ENCODE measurements at regions not wholly inside any gene's neighbourhood (a gene's known extent, or its start where the extent isn't known, plus 50 kb on each side); places are given as distances from the start of the nearest gene placed in this dataset.
"Not testable (repeated sequence)": the region's sequence is repeated elsewhere in the genome, so short reads cannot be mapped to it uniquely, and the experiment has no call there.

DNA sequence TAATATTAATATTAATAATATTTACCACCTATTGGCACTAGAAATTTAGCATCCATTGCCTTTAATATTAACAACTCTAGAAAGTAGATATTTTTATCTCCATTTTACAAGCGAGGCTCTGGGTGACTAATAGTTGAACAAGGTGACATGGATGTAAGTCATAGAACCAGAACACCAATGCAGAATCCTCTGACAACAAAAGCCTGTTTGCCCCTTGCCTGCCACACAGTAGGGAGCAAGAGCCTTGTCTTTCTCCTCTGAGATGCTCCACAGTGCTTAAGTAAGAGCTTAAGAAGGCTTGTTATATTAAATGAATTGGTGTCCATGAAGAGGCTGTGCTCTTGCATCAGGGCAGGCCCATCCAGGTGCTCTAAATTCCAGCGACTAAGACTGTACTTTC lies 51.2 kb upstream of the LBX1 start:
- DNase-seq (ENCODE audit: low read depth in 2 of 3, low spot score in 2 of 3) = no peak

DNA sequence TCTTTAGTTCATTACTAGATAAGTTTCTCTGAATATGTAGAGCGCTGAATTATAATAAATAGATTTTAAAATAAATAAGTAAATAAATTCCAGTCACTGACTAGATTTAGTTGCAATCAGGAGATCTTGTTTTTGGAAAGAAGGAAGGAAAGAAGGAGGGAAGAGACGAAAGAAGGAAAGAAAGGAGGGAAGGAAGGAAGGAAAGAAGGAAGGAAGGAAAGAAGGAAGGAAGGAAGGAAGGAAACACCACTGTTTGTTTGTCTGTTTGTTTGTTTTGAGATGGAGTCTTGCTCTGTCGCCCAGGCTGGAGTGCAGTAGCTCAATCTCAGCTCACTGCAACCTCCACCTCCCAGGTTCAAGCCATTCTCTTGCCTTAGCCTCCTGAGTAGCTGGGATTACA lies 51.7 kb upstream of the LBX1 start:
- not testable (repeated sequence) for DNase-seq (ENCODE audit: low read depth in 2 of 3, low spot score in 2 of 3)

DNA sequence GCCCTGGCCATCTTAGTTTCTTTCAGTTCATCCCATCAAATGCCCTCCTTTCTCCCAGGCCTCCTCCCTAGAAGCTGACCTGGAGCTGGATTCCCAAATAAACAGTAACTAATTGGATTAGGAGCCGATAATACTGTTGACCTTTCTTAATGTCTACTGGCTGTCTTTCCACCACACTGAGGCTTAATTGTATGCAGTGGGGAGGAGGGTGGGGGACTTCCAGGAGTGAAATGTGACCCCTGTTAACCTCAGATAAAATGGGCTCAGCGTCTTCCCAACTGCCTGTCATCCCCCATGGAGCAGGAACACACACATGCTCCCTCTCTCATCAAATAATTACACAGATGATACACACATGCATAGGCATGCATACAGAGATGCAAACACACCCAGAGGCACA lies 53.7 kb upstream of the LBX1 start:
- DNase-seq (ENCODE audit: low read depth in 2 of 3, low spot score in 2 of 3) = no peak

DNA sequence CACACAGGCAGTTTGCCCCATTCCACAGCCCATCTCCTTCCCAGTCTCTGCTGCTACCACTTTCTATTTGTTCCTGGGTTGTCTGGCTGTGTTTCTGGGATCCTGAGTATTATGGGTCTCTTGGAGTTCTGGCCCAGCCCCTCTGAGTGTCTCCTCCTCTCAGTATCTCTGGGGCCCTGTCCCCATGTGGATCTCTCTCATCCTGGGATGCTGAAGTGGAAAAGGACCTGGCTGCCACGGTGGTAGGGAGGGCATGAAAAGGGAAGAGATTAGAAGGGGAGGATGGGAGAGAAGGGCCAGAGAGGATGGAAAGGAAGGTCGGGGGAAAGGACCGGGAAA lies 54.5 kb upstream of the LBX1 start:
- DNase-seq (ENCODE audit: low read depth in 2 of 3, low spot score in 2 of 3) = no peak

DNA sequence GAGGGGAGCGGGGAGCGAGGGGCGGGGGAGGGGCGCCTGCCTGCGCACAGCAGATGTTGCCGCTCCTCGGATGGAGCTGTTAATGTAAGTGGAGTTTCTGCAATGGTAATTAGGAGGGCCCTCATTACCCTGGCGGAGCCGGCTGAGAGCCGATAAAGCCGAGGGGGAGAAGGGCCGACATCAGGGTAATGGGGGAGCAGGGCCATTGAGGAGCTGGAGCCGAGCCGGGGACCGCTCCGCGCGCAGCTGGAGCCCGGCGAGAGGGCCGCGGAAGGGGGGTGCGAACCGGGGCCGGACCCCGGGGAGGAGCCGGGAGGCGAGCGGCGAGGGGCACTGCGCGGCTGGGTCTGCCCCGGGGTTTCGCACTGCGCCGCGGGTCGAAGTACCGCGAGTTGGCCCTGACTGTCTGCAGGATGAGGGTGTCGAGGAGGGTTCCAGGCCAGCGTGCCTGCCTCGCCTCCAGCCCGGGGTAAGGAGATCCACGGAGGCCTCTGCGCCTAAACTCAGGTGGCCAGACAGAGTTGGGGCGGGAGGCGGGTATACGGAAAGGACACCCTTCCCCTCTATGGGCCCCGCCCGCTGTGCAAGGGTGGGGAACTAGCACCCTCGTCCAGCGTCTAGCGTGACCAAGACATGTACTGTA lies 55.0 kb upstream of the LBX1 start:
- DNase-seq (ENCODE audit: low read depth in 2 of 3, low spot score in 2 of 3) = no peak

DNA sequence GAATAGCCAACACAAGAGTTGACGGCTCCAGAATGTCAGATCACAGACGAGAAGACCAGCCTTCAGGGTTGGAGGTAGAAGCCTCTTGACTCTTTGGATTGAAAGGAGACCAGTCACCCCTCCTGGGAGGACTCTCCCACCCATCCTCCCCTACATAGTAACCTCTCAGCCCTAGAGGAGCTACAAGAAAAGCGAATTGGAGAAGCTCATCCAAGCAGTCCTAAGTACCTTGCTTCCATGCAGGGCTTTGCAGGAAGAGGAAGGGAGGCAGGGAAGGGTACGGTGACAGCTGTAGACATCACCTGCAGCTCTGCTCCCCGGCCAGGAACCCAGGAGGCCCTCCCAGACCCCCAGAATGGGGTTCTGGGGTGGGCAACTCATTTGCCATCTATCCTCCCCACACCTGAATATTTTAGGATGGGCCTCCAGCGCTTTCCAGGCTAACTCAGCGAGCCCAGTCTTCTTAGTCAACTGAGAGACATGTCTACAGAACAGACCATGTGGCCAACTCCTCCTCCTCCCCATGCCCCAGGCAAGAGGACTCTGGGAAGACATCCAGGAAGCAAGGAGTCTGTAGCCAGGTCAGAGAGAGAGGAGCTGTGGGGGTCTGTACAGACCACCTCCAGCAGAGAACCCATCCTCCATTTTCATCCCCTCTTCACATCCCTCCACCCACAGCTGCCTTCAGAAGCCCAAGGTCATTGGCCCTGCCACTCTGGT lies 55.6 kb upstream of the LBX1 start:
- no peak for DNase-seq (ENCODE audit: low read depth in 2 of 3, low spot score in 2 of 3)

DNA sequence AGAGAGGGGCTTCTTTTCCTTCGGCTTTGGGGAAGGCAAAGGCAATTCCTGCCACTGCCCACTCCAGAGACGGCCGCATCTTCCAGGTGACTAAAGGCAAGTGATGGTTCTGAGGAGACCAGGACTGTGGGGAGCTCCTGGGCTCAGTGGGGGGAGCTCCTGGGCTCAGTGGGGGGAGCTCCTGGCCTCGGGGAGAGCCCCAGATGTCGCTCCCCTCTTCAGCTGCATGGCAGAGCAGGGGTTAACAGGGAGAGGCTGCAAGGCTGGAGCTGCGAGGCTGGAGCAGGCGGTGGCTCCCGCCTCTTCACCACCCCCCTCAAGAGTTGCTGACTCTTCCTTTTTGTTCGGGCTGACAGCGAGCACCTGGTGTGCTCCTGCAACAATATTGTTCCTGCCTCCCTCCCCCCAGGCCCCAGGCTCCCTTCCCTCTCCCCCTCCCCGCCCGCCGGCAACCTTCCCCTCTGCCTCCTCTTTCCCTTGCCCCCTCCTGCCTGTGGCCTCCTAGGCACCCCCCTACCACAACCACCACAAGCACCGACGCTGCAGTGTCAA lies 56.3 kb upstream of the LBX1 start:
- DNase-seq (ENCODE audit: low read depth in 2 of 3, low spot score in 2 of 3) = no peak

DNA sequence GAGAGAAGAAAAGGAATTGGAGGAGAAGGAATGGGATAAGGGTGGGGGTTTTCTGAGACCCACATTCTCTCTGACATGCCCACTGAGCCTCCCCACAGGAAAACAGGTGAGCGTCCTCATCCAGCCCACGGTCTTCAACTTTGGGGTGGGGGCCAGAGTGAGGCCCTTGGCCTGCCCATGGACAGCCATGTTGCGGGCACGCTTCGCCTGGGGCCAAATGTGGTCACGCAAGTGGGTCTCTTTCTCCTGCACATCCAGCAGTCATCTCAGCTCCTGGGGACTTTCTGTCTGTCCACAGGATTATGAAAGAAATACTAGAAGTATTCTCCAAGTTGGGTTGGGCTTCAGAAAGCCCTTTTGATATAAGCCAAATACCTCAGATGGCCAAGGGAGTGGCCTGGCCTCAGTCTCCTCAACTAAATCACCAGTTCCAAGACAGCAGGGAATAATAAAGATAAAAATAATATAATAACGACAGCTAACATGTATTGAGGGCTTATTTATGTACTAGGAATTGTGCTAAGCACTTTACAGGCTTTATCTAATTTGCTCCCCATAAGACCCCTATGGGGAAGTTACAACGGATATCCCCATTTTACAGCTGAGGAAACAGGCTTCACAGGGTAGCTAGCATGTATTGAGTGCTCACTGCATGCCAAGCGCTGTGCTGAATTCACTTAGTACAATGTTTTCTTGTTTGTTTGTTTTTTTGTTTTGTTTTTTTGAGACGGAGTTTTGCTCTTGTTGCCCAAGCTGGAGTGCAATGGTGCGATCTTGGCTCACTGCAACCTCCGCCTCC lies 57.2 kb upstream of the LBX1 start:
- no peak for DNase-seq (ENCODE audit: low read depth in 2 of 3, low spot score in 2 of 3)

DNA sequence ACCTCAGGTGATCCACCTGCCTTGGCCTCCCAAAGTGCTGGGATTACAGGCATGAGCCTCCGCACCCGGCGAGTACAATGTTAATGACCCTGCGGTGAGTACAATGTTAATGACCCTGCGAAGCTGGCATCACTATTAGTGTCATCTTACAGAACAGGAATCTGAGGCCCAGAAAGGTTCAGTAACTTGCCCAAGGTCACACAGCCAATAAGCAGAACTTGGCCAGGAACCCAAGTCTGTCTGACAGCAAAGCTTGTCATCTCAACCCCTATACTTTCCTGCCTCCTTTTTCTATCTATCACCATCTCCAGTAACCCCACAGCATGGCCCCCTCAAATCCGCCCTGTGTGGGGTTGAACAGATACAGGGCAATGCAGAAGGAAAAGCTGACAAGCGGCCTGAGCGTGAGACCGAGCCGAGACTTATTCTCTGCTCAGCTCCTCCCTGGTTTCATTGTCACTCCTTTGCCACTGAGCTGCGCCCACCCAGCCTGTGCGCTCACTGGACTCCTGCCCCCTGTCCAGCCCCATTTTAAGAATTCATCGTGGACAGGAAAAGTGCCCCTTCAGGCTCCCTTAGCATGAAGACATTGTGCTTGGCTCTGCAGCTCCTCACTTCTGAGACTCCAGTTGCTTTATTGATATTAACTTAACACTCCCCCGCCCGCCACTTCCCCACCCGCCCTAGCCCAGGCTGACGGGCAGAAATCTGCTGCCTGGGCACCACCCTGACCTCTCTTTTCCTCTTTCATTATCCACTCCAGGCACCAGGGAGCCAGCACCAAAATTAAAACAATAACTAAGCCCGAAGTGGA lies 58.1 kb upstream of the LBX1 start:
- DNase-seq (ENCODE audit: low read depth in 2 of 3, low spot score in 2 of 3) = no peak

DNA sequence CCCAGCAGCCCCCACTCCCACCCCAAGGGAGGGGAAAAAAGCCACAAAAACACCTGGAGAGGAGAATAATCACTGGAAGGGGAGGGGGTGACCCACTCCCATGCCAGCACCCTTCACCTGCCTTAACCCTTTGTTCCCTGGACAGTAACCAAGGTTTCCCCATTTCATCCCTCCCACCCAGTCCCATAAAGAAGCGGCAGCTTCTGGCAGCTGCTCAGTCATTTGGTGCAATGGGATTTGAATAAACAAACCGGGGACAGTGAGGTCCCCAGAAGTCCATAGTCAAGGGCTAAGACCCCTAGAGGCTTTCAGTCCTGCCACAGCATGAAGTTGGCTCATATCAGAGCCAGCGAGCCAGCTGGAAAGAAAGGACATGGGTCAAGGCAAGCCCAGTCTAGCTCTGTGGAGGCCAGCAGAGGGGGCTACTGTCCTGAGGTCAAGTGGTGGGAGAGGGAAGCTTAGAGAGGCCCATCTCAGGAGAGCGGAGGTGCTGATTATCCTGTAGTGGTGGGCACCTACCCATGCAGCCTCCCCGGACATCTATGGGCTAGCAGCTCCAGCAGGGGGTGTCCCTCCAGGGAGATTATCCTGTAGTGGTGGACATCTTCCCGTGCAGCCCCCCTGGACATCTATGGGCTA lies 58.9 kb upstream of the LBX1 start:
- no peak for DNase-seq (ENCODE audit: low read depth in 2 of 3, low spot score in 2 of 3)

DNA sequence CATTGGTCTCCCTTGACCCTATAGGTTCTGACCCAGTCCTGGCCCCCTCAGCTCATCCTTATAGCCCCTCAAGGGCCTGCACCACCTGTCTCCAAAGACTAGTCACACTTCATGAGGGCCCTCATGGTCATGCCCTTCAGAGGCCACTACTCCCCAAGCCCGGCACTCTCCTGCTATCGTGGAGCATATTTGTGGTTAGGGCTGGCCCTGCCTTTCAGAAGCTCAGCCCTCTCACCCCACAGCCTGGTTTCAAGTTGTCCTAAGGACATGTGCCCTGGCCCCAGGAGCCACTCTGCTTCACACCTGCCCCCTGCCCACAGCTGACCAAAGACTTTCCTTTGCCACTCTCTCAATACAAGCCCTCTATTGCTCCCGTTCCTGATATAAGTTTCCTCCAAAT lies 60.3 kb upstream of the LBX1 start:
- DNase-seq (ENCODE audit: low read depth in 2 of 3, low spot score in 2 of 3) = no peak

DNA sequence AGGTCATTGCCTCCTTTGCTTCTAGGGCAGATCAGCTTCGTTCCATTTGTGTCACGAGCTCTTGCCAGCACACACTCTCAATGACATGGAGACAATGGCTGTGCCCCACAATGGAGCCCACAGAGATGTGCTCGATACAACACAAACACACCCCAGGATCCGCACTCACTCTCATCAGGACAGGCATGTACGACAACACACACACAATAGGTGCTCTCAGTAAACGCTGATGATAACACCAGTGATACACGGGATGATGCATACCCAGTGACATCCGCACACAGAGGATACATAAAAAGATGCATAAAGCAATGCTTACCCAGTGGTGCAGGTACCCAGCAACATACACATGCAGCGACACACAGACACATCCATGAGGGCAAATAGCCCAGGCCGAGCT lies 61.2 kb upstream of the LBX1 start:
- DNase-seq (ENCODE audit: low read depth in 2 of 3, low spot score in 2 of 3) = no peak

DNA sequence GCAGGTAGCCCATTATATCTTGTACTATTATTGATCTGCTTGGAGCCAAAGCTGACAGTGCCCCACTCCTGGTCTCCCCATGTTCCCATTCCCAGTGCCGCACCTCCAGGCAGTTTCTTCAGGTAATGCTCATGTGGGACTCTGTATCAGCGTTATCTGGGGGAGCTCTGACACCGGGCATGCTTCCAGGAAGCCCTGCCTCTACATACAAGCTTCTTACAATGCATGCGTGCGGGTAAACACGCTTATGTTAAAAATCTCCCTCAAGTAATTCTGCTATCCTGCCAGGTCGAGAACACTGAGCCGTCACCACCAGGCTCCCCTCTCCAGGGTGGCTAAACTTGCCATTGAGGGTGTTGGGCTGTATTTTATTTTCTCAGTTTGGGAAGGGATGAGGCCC lies 61.6 kb upstream of the LBX1 start:
- DNase-seq (ENCODE audit: low read depth in 2 of 3, low spot score in 2 of 3) = no peak

DNA sequence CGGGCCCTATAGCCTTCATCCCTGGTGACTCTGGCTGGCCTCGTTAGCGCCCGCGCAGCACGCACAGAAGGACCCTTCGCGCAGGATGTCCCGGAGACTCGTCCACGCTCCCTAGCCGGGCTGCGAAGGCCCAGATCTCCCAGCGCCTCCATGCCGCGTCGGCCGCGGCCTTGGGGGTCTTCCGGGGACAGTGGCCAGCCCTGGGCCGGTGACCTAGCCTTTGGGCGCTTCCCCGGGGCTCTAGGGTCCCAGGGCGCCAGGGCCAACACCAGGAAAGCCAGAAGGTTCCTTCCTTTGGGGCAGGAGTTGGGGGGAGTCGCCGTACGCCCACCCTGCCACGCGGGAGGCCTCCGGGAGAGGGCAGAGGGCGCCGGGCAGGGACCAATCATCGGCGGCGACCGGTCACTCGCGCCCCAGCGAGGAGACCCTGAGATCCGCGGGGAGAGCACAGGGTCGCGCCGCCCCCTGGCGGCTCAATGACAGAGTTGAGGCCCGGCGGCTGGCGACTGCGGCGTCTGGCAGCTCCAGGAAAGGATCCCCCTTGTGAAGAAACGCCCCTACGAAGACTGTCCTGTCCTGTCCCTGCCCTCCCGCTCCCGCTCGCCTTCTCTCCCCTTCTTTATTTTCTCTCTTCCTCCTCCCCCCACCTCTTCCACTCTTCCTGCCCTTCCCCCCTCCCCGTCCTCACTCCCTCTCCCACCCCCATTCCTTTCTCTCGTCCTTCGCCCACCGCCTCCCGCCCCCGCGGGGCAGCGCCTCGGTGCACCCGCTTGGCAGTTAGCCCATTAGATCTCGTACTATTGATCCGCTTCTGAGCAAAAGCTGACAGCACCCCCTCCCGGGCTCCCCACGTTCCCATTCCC lies 62.3 kb upstream of the LBX1 start:
- DNase-seq (ENCODE audit: low read depth in 2 of 3, low spot score in 2 of 3) = peak in 2 of 3 donors; percentile 54 to 60

DNA sequence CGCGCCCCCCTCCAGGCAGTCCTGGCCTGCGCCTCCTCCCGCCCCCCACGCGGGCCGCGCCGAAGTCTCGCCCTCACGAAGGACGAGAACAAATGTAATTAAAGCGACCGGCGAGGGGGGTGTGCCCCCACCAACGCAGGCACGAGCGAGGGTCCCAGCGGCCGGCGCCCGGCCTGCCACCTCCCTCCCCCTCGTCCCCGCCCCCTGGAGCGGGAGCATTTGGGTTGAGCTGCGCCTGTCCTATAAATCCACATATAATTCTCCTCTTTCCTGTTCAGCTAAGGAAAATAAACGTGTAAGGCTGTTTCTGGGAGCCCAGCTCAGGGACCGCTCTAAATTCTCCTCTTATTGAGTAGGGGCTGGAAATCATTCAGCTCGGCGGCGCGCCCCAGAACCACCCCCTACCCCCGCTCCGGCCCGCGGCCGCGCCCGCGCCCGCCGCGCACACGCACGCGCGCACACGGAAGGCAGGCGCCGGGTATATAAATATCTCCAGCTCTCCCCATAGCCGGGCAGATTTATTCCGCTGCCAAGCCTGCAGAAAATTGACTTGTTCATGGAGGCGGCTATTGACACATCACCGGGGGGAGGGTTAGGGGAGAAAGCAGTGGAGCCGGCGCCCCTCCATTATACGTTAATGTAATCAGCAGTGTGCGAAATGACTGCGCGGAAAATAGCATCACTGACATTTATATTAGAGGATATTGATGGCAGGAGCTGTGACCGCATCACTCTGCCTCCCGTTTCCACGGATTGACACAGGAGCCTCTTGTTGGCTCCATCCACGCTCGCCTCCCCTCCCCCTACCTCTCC lies 61.6 kb upstream of the BTRC start:
- DNase-seq (ENCODE audit: low read depth in 2 of 3, low spot score in 2 of 3) = peak in 1 of 3 donors; percentile 28

DNA sequence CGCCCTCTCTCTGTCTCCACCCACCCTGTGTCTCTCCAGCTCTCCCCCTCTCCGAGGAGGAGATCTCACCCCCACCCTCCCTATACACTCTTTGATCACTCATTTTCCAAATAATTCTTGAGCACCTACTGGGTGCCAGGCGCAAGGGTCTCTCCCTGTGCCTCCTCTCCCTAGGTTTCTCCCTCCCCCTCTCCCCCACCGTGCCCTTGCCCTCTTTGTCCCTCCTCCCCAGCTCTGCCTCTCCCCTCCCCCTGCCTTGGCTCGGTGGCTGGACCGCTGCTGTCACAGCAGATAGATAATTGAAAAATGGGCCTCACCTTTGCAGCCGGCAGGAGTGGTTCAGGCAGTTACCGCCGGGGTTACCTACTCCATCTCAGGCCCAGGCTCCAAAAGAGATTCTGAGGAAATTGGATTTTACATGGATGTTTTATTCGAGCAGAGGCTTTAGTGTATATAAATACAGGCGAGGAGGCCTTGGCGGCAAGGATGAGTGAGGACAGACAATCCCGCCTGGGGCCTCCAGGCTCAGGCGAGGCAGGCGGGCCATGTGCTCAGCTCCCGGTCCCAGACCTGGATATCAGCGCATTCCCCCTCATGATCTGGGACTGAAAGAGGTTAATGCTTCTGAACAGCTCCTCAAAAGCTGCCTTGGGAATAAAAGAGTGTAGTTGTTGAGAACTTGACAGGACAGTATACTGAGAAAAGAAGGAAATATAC lies 60.8 kb upstream of the BTRC start:
- DNase-seq (ENCODE audit: low read depth in 2 of 3, low spot score in 2 of 3) = no peak

DNA sequence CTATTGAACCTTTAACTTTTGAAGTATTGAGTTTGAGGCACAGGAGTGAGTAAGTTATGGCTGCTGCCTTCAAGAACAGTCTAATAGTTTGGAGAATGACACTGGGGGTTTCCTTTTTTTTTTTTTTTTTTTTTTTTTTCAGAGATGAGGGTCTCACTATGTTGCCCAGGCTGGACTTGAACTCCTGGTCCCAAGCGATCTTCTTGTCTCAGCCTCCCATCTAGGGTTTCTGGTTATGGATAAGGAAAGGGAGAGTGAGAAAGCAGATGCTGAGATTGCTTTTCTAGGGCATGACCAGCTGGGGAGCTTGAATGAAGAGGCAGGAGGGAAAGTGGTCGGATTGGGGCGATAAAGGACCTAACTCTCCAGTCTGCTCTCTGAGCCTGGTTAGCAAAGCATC lies 59.9 kb upstream of the BTRC start:
- no peak for DNase-seq (ENCODE audit: low read depth in 2 of 3, low spot score in 2 of 3)

DNA sequence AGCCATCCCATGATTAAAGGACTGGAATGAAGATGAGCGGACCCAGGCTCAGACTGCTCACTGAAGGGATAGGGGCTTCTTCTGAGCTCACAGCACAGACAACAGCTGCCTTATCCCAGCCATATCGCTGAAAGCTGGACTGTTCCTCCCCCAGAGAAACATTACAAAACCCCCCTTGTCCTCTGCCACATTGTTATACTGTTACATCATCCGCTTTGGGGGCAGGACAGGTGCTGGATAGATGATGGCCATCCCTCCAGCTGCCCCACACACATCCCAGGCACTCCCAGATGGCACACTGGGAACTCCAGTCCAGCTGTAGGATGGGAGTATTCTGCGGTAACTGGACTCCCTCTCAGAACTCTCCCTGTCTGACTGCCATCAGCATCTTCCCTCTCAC lies 58.7 kb upstream of the BTRC start:
- DNase-seq (ENCODE audit: low read depth in 2 of 3, low spot score in 2 of 3) = no peak

Data from hematopoietic multipotent progenitor cell (in vitro differentiated cells).